ENCODE measurements at regions not wholly inside any gene's neighbourhood (a gene's known extent, or its start where the extent isn't known, plus 50 kb on each side); places are given as distances from the start of the nearest gene placed in this dataset.

DNA sequence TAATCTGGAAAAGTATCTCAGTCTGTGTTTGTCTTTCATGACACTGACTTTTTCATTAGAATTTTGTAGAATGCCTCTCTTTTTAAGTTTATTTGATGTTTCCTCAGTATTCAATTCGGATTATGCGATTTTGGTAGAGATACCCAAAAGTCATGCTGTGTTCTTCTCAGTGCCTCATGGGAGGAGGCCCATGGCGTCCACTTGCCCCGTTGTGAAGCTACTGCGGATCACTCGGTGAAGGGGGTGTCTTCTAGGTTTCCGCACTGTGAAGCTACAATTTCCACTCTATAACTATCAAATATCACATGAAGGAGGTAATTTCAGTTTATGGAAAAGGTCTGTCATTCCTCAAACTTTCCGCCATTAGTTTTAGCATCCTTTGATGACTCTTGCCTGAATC lies 794.0 kb downstream of the TBC1D22A start:
- no peak overlapping the region for H3K4me3 ChIP-seq (ENCODE audit: low read length)
- no TSS peak for BruUV-seq (replicated peaks)
- no peak overlapping the region for H2AFZ ChIP-seq (ENCODE audit: low read length)
- no peak for DNase-seq
- H3K27ac ChIP-seq (ENCODE audit: low read length): no peak overlapping the region
- no peaks in the 10 kb centered on the region for H3K79me2 ChIP-seq (ENCODE audit: low read length)
- no peak overlapping the region for H3K9ac ChIP-seq (ENCODE audit: low read length)
- ATAC-seq: no peak
- H3K27me3 ChIP-seq (ENCODE audit: low read length): peaks cover 18% of the 10 kb centered on the region
- TF ChIP-seq EZH2phosphoT487 (IDR thresholded peaks at IDR 0.05; ENCODE audit: borderline replicate concordance, low read length) (no peak), EZH2 (IDR thresholded peaks at IDR 0.05; ENCODE audit: low read length, unreplicated experiment) (no peak)
- TF ChIP-seq, protein P1, sequence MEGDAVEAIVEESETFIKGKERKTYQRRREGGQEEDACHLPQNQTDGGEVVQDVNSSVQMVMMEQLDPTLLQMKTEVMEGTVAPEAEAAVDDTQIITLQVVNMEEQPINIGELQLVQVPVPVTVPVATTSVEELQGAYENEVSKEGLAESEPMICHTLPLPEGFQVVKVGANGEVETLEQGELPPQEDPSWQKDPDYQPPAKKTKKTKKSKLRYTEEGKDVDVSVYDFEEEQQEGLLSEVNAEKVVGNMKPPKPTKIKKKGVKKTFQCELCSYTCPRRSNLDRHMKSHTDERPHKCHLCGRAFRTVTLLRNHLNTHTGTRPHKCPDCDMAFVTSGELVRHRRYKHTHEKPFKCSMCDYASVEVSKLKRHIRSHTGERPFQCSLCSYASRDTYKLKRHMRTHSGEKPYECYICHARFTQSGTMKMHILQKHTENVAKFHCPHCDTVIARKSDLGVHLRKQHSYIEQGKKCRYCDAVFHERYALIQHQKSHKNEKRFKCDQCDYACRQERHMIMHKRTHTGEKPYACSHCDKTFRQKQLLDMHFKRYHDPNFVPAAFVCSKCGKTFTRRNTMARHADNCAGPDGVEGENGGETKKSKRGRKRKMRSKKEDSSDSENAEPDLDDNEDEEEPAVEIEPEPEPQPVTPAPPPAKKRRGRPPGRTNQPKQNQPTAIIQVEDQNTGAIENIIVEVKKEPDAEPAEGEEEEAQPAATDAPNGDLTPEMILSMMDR (conservative IDR thresholded peaks at IDR 0.05; ENCODE audit: low read depth, low read length): no peak
- ChIA-PET CTCF (no interaction called here), POLR2A (ENCODE audit: unreplicated experiment) (no interaction called here)
- H3K4me2 ChIP-seq (ENCODE audit: low read length): no peak overlapping the region
- no peaks in the 10 kb centered on the region for H3K4me1 ChIP-seq (ENCODE audit: insufficient read depth, low read length)
- H3F3A ChIP-seq (ENCODE audit: low read length, unreplicated experiment): no peaks in the 10 kb centered on the region
- intact Hi-C loops (cut with micrococcal nuclease): no loop called here
- no peaks in the 10 kb centered on the region for H4K20me1 ChIP-seq (ENCODE audit: low read length)
- H3K36me3 ChIP-seq (ENCODE audit: low read depth, low read length): no peaks in the 10 kb centered on the region
- H3K9me2 ChIP-seq (replicated peaks; ENCODE audit: low read length): no peaks in the 10 kb centered on the region
- H3K9me3 ChIP-seq (ENCODE audit: low read length): no peaks in the 10 kb centered on the region

DNA sequence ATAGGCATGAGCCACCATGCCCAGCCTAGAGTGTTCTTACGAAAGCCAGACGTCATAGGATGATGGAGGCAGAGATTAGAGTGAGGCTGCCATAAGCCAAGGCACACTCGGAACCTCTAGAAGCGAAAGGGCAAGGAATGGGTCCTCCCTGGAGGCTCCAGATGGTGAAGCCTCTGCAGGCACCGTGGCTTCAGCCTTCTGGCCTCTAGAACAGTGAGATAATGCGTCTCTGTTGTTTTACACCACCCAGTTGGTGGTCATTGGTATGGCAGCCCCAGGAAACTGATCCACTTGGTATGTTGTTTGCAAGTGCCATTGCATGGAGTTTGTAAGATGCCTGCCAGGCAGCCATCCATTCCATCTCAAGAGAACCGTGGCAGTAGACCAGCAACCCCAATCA lies 791.0 kb downstream of the TBC1D22A start:
- H3K4me2 ChIP-seq (ENCODE audit: low read length): no peak overlapping the region
- no peaks in the 10 kb centered on the region for H3K4me1 ChIP-seq (ENCODE audit: insufficient read depth, low read length)
- no peak for DNase-seq
- H3F3A ChIP-seq (ENCODE audit: low read length, unreplicated experiment): no peaks in the 10 kb centered on the region
- peaks cover 20% of the 10 kb centered on the region for H3K27me3 ChIP-seq (ENCODE audit: low read length)
- no peaks in the 10 kb centered on the region for H4K20me1 ChIP-seq (ENCODE audit: low read length)
- ATAC-seq: no peak
- BruUV-seq (replicated peaks): no TSS peak
- H3K4me3 ChIP-seq (ENCODE audit: low read length): no peak overlapping the region
- no peaks in the 10 kb centered on the region for H3K9me3 ChIP-seq (ENCODE audit: low read length)
- no peaks in the 10 kb centered on the region for H3K36me3 ChIP-seq (ENCODE audit: low read depth, low read length)
- H3K79me2 ChIP-seq (ENCODE audit: low read length): no peaks in the 10 kb centered on the region
- H3K27ac ChIP-seq (ENCODE audit: low read length): no peak overlapping the region
- ChIA-PET POLR2A (ENCODE audit: unreplicated experiment) (no interaction called here), CTCF (no interaction called here)
- H2AFZ ChIP-seq (ENCODE audit: low read length): no peak overlapping the region
- no peak overlapping the region for H3K9ac ChIP-seq (ENCODE audit: low read length)
- TF ChIP-seq EZH2phosphoT487 (IDR thresholded peaks at IDR 0.05; ENCODE audit: borderline replicate concordance, low read length): no peak
- TF ChIP-seq, protein P1 (conservative IDR thresholded peaks at IDR 0.05; ENCODE audit: low read depth, low read length): no peak
- no peak for TF ChIP-seq EZH2 (IDR thresholded peaks at IDR 0.05; ENCODE audit: low read length, unreplicated experiment)
- H3K9me2 ChIP-seq (replicated peaks; ENCODE audit: low read length): no peaks in the 10 kb centered on the region
- intact Hi-C loops (cut with micrococcal nuclease): no loop called here

DNA sequence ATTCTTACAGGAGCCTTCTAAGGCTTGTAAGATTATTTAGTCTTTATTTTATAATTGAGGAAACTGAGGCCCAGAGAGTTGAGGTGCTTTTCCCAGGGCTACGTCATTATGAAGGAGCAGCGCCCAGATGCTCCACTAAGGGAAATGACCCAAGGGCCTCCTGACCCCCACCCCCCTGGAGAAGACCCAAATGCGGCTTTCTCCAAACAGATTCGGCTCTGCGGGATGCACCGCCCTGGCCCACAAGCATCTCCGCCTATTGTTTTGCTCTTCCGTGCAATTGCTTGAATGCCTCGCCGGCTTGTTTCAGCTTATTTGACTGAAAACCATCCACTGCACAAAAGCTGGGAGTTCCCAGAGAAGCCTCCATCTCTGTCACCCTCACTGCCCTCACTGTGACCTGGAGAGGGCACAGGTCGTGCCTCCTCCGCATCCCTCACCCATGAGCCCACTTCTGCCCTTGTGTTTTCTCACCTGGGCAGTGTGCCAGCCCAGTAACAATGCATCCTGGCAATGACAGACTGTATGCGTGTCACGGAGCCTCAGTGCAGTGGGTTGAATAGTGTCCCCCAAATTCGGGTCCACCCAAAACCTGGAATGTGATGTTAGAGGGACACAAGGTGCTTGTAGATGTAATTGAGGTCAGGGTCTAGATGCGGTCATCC lies 790.2 kb downstream of the TBC1D22A start:
- Histone ChIP-seq H3K79me2 (ENCODE audit: low read length) (no peaks in the 10 kb centered on the region), H3K36me3 (ENCODE audit: low read depth, low read length) (no peaks in the 10 kb centered on the region), H3K27ac (ENCODE audit: low read length) (no peak overlapping the region), H3K9me3 (ENCODE audit: low read length) (no peaks in the 10 kb centered on the region), H4K20me1 (ENCODE audit: low read length) (no peaks in the 10 kb centered on the region), H2AFZ (ENCODE audit: low read length) (no peak overlapping the region), H3F3A (ENCODE audit: low read length, unreplicated experiment) (no peaks in the 10 kb centered on the region), H3K4me3 (ENCODE audit: low read length) (no peak overlapping the region), H3K27me3 (ENCODE audit: low read length) (peaks cover 20% of the 10 kb centered on the region), H3K9me2 (replicated peaks; ENCODE audit: low read length) (no peaks in the 10 kb centered on the region), H3K4me2 (ENCODE audit: low read length) (no peak overlapping the region), H3K9ac (ENCODE audit: low read length) (no peak overlapping the region), H3K4me1 (ENCODE audit: insufficient read depth, low read length) (no peaks in the 10 kb centered on the region)
- CTCF ChIA-PET: no interaction called here
- DNase-seq: no peak
- no TSS peak for BruUV-seq (replicated peaks)
- TF ChIP-seq EZH2phosphoT487 (IDR thresholded peaks at IDR 0.05; ENCODE audit: borderline replicate concordance, low read length) (no peak), EZH2 (IDR thresholded peaks at IDR 0.05; ENCODE audit: low read length, unreplicated experiment) (no peak)
- TF ChIP-seq, protein P1 (conservative IDR thresholded peaks at IDR 0.05; ENCODE audit: low read depth, low read length): no peak
- no peak for ATAC-seq
- POLR2A ChIA-PET (ENCODE audit: unreplicated experiment): no interaction called here
- intact Hi-C loops (cut with micrococcal nuclease): no loop called here

Data from PC-3 (cell line).